GM20000 (cell line): ENCODE measurements at regions not wholly inside any gene's neighbourhood (a gene's known extent, or its start where the extent isn't known, plus 50 kb on each side); places are given as distances from the start of the nearest gene placed in this dataset.

ENCODE experiments used
- DNase-seq: peaks from one replicate; pipeline ENCODE4 v3.0.0; 2012; ENCODE audit warnings: low spot score
- CTCF ChIP-seq: IDR thresholded peaks from 2 replicates; pipeline ENCODE4 v1.5.1; 2012; ENCODE audit warnings: mild to moderate bottlenecking, control low read depth; ENCODE audit errors: extremely low read depth, missing control alignments

DNA sequence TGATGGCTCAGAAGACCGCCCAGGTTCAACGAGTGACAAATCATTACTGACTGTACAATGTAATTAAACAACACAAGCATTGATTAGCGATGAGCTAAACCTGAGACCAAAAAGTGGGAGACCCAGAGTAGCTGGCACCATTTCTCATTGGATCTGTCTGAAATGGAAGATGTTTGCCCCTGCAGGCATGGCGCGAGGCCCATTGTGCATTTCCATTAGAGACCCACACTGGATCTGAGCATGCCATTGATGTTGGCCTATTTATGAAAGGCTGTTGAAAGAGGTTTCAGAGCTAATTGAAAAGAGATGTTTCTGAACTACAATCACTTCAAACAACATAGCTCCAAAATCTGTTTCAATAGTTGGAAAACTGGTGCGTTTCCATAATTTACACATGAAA is 196.7 kb downstream of the TFAP2B start:
- TF ChIP-seq CTCF: no peak
- no peak for DNase-seq

DNA sequence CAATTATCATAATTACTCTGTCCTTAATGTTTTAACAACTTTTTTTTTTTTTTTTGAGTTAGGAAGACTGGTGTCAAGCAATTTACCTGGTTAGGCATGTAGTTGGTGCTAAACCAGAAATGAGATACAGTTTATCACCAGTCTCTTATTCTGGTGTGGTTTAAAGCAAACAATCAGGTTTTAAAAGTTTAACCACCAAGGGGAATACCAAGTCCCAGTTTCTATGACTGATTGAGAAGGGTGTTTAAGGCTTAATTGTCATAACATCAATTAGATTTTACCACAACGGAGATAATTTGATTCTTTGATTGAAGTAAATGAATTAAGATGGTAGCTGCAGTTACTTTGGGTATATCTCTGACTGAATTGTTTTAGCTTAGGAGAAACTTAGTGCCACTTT is 197.8 kb downstream of the TFAP2B start:
- no peak for DNase-seq
- TF ChIP-seq CTCF: no peak

- no peak for DNase-seq
- no peak for TF ChIP-seq CTCF
These were observed 201.1 kb downstream of the TFAP2B start for GRCh38 chr6:51019806-51020205.

DNA sequence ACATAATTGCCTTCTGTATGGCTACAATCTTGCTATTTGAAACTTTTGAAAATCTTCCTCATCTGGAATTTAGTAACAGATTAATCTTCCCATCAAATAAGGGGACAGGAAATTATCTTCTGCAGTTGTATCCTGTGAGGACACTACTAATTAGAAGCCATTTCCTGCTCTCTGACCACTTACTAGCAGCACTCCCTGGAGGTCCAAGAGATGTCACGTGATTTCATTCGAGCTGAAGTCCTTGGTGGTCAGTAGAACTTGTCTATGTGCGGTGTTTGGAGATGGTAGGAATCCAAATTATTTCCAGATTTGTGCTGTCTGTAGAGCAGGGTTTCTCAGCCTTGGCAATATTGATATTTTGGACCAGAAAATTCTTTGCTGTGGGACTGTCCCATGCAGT is 202.5 kb downstream of the TFAP2B start:
- TF ChIP-seq CTCF: no peak
- no peak for DNase-seq

GRCh38 chr6:51024126-51024525 is 205.5 kb downstream of the TFAP2B start:
- TF ChIP-seq CTCF: no peak
- no peak for DNase-seq

DNA sequence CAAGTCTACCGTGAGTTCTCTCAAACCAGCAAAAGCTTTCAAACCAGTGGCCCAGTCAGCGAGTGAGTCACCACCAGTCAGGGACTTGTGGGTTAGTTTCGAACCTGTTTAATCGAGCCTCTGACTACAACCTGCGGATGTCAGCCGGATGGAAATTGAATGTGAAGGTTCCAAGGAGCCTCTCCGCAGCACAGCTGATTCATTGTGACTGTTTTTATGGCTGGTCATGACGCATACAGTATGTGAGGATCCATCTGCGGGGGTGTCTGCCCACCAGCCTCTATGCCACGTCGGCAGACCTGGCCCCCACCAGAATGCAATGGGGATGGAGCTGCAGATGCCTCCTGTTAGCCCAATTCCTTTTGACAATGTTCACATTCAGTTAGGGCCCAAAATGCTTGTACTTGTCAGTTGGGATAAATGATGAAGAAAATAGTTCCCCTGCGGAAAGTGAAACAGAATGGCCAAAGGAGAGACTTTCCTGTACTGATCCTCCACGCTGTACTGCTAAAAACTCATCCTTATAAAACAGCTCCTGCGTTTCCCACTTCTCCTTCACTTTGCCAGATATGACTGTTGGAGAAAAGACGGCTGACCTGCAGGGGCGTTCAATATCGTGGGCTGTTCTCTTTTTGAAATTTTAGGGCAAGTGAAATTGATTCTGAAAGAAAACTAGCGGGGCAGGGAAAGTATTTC is 206.6 kb downstream of the TFAP2B start:
- DNase-seq: no peak
- no peak for TF ChIP-seq CTCF

DNA sequence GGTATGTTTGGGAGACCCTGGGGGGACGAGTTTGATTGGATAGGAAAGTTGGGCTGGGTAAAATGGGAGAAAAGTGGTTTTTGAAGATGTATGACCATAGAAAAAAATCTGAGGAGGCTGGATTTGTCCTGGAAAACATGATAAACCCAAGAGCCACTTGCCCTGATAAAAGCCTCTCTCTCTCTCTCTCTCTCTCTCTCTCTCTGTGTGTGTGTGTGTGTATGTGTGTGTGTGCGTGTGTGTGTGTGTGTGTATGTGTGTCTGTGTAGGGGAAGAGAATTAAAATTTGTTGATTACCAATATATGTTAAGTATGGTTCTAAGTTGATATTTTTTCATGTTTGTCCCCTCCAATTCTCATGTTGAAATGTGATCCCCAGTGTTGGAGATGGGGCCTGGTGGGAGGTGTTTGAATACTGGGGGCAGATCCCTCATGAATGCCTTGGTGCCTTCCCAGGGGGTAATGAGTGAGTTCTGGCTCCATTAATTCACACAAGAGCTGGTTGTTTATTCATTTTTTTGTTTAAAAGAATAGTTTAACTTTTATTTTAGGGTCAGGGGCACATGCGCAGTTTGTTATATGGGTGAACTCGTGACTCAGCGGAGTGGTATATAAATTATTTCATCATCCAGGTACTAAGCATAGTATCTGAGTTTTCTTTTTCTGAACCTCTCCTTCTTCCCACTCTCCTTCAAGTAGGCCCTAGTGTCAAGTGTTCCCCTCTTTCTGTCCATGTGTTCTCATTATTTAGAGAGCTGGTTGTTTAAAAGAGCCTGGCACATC is 208.8 kb downstream of the TFAP2B start:
- DNase-seq: no peak
- TF ChIP-seq CTCF: no peak
